DMS79 treated with DMSO at 0.1 percent for 48 hours (cell line): ENCODE measurements at regions not wholly inside any gene's neighbourhood (a gene's known extent, or its start where the extent isn't known, plus 50 kb on each side); places are given as distances from the start of the nearest gene placed in this dataset.
A peak's percentile ranks its signal among the peaks of the same experiment; 100 is the strongest.

Experiments used
- DNase-seq: peaks from one replicate; lab custom pipeline; 2025; lab: John Stamatoyannopoulos, UW

GRCh38 chr15:99440551-99441443, 125.0 kb upstream of the MEF2A start:
- DNase-seq, result no peak

- no peak for DNase-seq
Measured at GRCh38 chr15:99441444-99441800, 124.4 kb upstream of the MEF2A start.

- DNase-seq, result no peak
Measured at GRCh38 chr15:99441871-99442251, 123.9 kb upstream of the MEF2A start.

- no peak for DNase-seq
Measured at GRCh38 chr15:99442252-99442897, 123.4 kb upstream of the MEF2A start.

- DNase-seq, result no peak
Measured at GRCh38 chr15:99443056-99443756, 122.6 kb upstream of the MEF2A start.

GRCh38 chr15:99443768-99444446, 121.9 kb upstream of the MEF2A start:
- no peak for DNase-seq

- no peak for DNase-seq
Measured at GRCh38 chr15:99445272-99445850, 120.4 kb upstream of the MEF2A start.

- peak; percentile 57 for DNase-seq
Measured at GRCh38 chr15:99446565-99447496, 119.0 kb upstream of the MEF2A start.

GRCh38 chr15:99447497-99448371, 118.0 kb upstream of the MEF2A start:
- DNase-seq, result peak; percentile 11

- no peak for DNase-seq
Measured at GRCh38 chr15:99449514-99449913, 116.3 kb upstream of the MEF2A start.

GRCh38 chr15:99450896-99451358, 114.9 kb upstream of the MEF2A start:
- DNase-seq, result no peak

- DNase-seq, result no peak
Measured at GRCh38 chr15:99451484-99451883, 114.3 kb upstream of the MEF2A start.

- no peak for DNase-seq
Measured at GRCh38 chr15:99452010-99452409, 113.8 kb upstream of the MEF2A start.

GRCh38 chr15:99452728-99453636, 112.8 kb upstream of the MEF2A start:
- DNase-seq, result no peak

GRCh38 chr15:99453637-99454030, 112.2 kb upstream of the MEF2A start:
- DNase-seq, result no peak

GRCh38 chr15:99454107-99454809, 111.5 kb upstream of the MEF2A start:
- no peak for DNase-seq

- no peak for DNase-seq
Measured at GRCh38 chr15:99454941-99455788, 110.6 kb upstream of the MEF2A start.
